ENCODE measurements at regions not wholly inside any gene's neighbourhood (a gene's known extent, or its start where the extent isn't known, plus 50 kb on each side); places are given as distances from the start of the nearest gene placed in this dataset.

DNA sequence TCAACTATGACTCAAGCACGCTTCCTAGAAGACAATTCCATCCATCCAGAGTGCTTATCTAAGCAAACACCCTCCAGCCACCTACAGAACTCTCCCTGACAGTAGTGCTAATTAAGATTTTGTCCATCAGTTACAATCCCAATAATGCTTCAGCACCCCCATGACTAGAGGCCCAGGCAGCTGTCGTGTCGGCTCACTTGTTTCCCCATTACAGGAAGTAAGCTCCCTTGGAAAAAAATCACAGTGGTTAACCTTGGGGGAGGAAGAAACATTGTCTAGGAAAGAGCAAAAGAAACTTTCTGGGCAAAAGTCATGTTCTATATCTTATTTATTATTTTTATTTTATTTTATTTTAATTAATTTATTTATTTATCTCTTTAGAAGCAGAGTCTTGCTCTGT, 108.8 kb upstream of the LPAR1 start:
- no peak overlapping the region for H3K4me3 ChIP-seq (ENCODE audit: low read length)
- peaks cover 23% of the 10 kb centered on the region for H3K4me1 ChIP-seq (ENCODE audit: insufficient read depth, low read length)
- no peaks in the 10 kb centered on the region for H3K27me3 ChIP-seq (ENCODE audit: insufficient read depth, low read length)
- H3K9me3 ChIP-seq (ENCODE audit: low read depth, low read length) = no peaks in the 10 kb centered on the region

- H3K9me3 ChIP-seq (ENCODE audit: low read depth, low read length) = no peaks in the 10 kb centered on the region
- no peaks in the 10 kb centered on the region for H3K27me3 ChIP-seq (ENCODE audit: insufficient read depth, low read length)
- H3K4me1 ChIP-seq (ENCODE audit: insufficient read depth, low read length) = peaks cover 17% of the 10 kb centered on the region
Observed at GRCh38 chr9:111144741-111145140, 106.5 kb upstream of the LPAR1 start.

DNA sequence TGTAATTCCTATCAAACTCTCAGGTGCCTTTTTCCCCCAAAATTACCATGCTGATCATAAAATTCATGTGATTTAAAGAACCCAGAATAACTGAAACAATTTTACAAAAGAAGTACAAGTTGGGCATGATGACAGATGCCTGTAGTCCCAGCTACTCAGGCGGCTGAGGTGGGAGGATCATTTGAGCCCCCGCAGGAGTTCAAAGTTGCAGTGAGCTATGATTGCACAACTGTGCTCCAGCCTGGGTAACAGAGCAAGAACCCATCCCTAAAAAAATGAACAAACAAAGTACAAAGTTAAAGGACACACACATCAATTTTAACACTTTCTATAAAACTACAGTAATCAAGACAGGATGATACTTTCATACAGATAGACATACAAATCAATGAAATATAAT, 97.9 kb upstream of the LPAR1 start:
- Histone ChIP-seq H3K4me3 (ENCODE audit: low read length) (no peak overlapping the region), H3K4me1 (ENCODE audit: insufficient read depth, low read length) (peaks cover 3% of the 10 kb centered on the region), H3K27me3 (ENCODE audit: insufficient read depth, low read length) (no peaks in the 10 kb centered on the region), H3K9me3 (ENCODE audit: low read depth, low read length) (peaks cover 6% of the 10 kb centered on the region)

More at GRCh38 chr9:111144741-111145140, 106.5 kb upstream of the LPAR1 start:
- no peak overlapping the region for H3K4me3 ChIP-seq (ENCODE audit: low read length)

DNA sequence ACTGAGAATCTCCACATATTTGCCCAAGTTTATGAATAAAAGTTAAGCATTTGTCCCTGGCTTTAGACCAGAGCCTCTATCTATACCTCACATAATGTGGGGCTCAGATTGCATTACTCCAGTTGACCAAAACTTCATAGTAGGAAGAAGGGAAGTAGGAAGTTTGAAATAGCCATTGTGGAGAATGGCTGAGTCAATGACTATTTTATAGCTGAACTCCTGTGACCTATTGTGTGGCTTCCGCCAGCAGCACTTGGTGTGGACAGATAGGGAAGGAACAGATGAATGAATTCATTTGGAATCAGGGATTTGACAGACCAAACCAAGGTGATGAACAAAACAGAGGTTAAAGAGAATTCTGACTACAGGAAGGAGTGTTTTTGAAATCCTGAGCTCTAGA, 92.9 kb upstream of the LPAR1 start:
- Histone ChIP-seq H3K9me3 (ENCODE audit: low read depth, low read length) (peaks cover 6% of the 10 kb centered on the region), H3K27me3 (ENCODE audit: insufficient read depth, low read length) (no peaks in the 10 kb centered on the region), H3K4me1 (ENCODE audit: insufficient read depth, low read length) (peaks cover 6% of the 10 kb centered on the region), H3K4me3 (ENCODE audit: low read length) (no peak overlapping the region)

DNA sequence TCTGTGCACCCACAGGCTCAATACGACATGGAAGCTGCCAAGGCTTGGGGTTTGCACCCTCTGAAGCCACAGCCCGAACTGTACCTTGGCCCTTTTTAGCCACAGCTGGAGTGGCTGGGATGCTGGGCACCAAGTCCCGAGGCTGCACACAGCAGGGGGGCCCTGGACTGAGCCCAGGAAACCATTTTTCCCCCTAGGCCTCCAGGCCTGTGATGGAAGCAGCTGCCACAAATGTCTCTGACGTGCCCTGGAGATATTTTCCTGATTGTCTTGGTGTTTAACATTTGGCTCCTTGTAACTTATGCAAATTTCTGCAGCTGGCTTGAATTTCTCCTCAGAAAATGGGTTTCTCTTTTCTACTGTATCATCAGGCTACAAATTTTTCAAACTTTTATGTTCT, 82.3 kb upstream of the LPAR1 start:
- no peaks in the 10 kb centered on the region for H3K4me1 ChIP-seq (ENCODE audit: insufficient read depth, low read length)
- H3K4me3 ChIP-seq (ENCODE audit: low read length) = no peak overlapping the region
- H3K9me3 ChIP-seq (ENCODE audit: low read depth, low read length) = no peaks in the 10 kb centered on the region
- no peaks in the 10 kb centered on the region for H3K27me3 ChIP-seq (ENCODE audit: insufficient read depth, low read length)

DNA sequence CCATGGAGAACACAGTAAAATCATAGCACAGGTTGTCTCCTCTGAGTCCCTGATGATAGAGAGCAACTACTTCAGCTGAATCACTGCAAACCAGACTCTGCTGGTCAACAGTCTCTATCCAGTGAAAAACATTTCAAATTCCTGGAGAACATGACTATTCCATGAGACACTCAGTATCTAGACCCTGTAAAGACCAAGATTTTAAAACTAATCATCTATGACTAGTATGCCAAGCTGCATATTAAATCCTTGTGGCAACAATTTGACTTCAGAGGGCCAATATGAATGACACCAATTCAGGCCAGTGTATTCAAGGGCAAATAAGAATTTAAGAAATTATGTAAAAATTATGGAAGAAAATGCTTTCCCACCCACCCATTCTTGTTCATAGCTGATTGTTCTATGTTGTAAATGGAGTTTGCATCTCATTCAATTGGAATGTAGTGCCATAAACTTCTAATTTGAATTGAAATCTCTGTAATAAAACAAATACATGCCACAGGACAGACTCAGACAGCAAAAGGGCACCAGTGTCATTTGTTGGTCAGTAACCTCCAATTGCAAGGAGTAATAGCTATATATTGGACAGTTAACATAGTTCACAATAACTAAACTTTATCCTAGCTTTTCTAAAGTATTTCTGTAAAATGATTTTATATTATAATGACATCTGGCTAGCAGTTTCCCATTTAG, 80.1 kb upstream of the LPAR1 start:
- H3K4me1 ChIP-seq (ENCODE audit: insufficient read depth, low read length) = no peaks in the 10 kb centered on the region
- H3K27me3 ChIP-seq (ENCODE audit: insufficient read depth, low read length) = no peaks in the 10 kb centered on the region
- H3K4me3 ChIP-seq (ENCODE audit: low read length) = no peak overlapping the region
- no peaks in the 10 kb centered on the region for H3K9me3 ChIP-seq (ENCODE audit: low read depth, low read length)

GRCh38 chr9:111114486-111114885, 76.2 kb upstream of the LPAR1 start:
- no peaks in the 10 kb centered on the region for H3K27me3 ChIP-seq (ENCODE audit: insufficient read depth, low read length)
- peaks cover 5% of the 10 kb centered on the region for H3K4me1 ChIP-seq (ENCODE audit: insufficient read depth, low read length)
- no peak overlapping the region for H3K4me3 ChIP-seq (ENCODE audit: low read length)
- no peaks in the 10 kb centered on the region for H3K9me3 ChIP-seq (ENCODE audit: low read depth, low read length)

DNA sequence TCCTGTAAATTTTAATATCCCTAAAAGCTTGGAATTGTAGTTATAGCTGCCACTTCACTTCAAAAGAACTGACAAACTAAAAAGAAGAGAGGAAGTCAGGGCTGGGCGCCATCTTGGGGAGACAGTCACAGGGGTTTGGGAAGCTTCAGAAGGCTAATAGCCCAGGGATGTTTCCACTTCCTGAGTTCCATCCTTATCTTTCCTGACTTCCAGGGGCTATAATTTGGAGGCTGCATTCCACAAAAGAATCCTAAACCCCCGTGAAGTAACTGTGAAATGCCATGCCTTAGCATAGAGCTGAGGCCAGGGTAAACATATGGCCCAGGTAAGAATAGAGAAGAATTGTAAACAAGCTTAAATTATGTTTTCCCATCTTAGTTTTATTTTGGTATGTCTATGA, 75.4 kb upstream of the LPAR1 start:
- H3K4me3 ChIP-seq (ENCODE audit: low read length) = no peak overlapping the region
- no peaks in the 10 kb centered on the region for H3K27me3 ChIP-seq (ENCODE audit: insufficient read depth, low read length)
- H3K9me3 ChIP-seq (ENCODE audit: low read depth, low read length) = no peaks in the 10 kb centered on the region
- H3K4me1 ChIP-seq (ENCODE audit: insufficient read depth, low read length) = peaks cover 13% of the 10 kb centered on the region

DNA sequence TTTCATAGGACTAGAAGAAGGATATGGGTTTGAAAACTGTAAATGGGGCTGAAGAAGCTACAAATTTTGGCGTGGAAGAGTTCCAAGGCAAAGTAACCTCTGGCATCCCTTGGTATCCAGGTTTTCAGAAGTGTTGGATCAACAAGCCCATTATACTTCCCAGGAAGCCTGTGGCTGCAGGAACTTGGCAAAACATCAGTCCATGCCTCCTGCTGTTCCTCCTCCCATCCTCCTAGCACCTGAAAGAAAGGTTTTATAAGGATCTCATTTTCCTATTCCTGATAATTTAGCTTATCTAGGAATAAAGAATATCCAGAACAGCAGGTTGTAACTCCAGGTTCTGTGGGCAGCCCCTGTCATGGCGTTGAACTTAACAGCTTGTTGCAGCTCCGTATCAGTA, 72.5 kb upstream of the LPAR1 start:
- Histone ChIP-seq H3K4me1 (ENCODE audit: insufficient read depth, low read length) (peaks cover 15% of the 10 kb centered on the region), H3K4me3 (ENCODE audit: low read length) (no peak overlapping the region), H3K27me3 (ENCODE audit: insufficient read depth, low read length) (no peaks in the 10 kb centered on the region), H3K9me3 (ENCODE audit: low read depth, low read length) (no peaks in the 10 kb centered on the region)

DNA sequence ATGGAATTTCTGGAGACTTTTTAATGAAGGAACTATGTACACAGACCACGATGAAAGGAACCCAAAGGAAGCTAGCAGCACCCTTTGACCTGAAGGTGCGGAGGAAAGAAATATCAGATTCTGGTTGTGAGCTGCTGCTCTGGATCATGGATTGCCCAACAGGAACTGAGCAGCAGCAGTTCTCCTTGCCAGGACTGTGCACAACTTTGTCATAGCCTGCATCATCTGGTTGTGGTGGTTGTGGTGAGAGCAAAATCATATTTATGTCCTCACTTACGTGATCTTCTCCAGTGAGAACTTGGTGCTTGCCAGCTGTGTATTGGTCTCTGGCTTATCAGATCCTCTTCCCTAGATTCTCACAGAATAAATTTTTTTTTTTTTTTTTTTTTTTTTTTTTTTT, 70.7 kb upstream of the LPAR1 start:
- no peaks in the 10 kb centered on the region for H3K27me3 ChIP-seq (ENCODE audit: insufficient read depth, low read length)
- no peaks in the 10 kb centered on the region for H3K9me3 ChIP-seq (ENCODE audit: low read depth, low read length)
- H3K4me3 ChIP-seq (ENCODE audit: low read length) = no peak overlapping the region
- H3K4me1 ChIP-seq (ENCODE audit: insufficient read depth, low read length) = peaks cover 15% of the 10 kb centered on the region

DNA sequence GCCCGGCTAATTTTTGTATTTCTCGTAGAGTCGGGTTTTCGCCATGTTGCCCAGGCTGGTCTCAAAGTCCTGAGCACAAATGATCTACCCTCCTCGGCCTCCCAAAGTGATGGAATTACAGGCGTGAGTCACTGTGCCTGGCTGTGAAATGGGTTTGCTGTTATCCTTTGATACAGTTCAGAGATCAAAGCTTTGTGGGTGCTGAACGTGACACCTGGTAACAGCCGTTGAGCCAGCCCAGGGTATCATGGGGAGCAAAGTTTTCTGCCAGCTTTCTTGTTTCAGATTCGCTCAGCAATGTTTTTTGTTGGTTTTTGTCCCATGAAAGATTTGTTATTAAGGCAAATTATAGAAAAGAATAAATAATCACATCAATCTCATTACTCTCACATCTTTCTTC, 68.9 kb upstream of the LPAR1 start:
- peaks cover 15% of the 10 kb centered on the region for H3K4me1 ChIP-seq (ENCODE audit: insufficient read depth, low read length)
- H3K9me3 ChIP-seq (ENCODE audit: low read depth, low read length) = no peaks in the 10 kb centered on the region
- no peak overlapping the region for H3K4me3 ChIP-seq (ENCODE audit: low read length)
- H3K27me3 ChIP-seq (ENCODE audit: insufficient read depth, low read length) = no peaks in the 10 kb centered on the region

GRCh38 chr9:111106202-111106601, 67.9 kb upstream of the LPAR1 start:
- Histone ChIP-seq H3K4me1 (ENCODE audit: insufficient read depth, low read length) (peaks cover 15% of the 10 kb centered on the region), H3K27me3 (ENCODE audit: insufficient read depth, low read length) (no peaks in the 10 kb centered on the region), H3K9me3 (ENCODE audit: low read depth, low read length) (no peaks in the 10 kb centered on the region), H3K4me3 (ENCODE audit: low read length) (no peak overlapping the region)

DNA sequence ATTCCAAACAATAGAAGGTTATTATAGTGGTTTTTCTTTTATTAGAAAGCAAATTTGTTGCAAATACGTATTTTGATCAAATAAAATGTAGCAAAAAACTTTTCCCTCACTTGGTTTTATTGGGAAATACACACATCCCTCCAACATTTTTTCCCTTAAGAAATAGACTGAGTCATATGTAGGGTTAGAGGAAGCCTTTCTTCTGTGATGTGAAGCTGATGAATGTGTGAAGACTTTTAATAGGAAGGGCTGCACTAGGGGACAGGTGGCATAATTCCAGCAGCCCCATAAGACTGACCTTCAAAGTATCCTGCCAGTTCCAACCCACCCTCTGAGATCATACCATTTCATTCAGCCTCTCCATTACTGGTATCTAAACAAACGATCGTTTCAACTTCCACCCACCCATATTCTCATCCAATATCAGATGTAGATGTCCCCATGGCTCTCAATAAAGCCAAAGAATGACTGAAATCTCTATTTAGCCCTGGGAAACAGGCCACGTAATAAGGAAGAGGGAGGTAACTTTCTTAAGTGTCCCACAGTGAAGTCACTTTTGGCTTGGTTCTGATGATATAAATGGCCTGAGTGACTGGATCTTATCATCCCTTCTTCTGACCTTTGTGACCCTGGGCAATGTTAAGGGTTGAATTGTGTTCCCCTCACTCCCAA, 64.7 kb upstream of the LPAR1 start:
- H3K9me3 ChIP-seq (ENCODE audit: low read depth, low read length) = no peaks in the 10 kb centered on the region
- no peak overlapping the region for H3K4me3 ChIP-seq (ENCODE audit: low read length)
- H3K27me3 ChIP-seq (ENCODE audit: insufficient read depth, low read length) = no peaks in the 10 kb centered on the region
- no peaks in the 10 kb centered on the region for H3K4me1 ChIP-seq (ENCODE audit: insufficient read depth, low read length)

DNA sequence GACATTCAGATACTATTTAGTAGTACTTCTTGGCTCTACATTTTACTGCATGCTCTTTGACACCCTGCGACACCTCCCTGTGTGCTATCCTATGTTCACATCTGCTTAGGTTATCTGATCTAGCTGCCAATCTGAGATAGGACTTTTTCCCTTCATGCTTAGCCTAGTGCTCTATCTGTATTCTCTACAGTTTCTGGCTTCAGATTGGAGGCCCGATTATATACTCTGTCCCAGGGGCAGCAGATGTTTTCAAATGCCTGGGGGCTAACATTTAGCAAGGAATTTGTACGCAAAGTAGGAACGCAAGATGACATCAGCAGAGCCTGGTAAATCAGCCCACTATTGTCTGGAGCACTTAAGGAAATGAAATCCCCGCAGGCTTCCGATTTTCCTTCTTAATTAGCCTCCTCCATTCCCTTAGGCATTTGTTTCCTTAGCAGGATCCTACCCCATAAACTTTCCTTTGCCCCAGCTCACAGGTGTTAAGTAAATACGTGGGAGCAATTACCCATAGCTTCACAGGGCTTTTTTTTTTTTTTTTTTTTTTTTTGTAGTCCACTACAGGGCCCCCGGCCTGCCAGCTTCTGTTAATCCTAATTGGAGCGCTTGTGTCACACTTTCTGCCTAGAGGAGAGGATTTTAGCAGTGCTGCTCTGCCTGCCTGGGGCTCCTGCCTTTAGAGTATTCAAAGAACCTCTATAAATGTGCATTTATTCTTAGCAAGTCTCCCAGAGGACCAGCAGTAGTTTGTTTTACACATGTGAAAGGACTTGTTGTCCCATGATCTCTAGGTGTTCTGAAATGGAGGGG, 61.1 kb upstream of the LPAR1 start:
- peaks cover 10% of the 10 kb centered on the region for H3K4me1 ChIP-seq (ENCODE audit: insufficient read depth, low read length)
- H3K27me3 ChIP-seq (ENCODE audit: insufficient read depth, low read length) = no peaks in the 10 kb centered on the region
- H3K4me3 ChIP-seq (ENCODE audit: low read length) = no peak overlapping the region
- H3K9me3 ChIP-seq (ENCODE audit: low read depth, low read length) = no peaks in the 10 kb centered on the region

DNA sequence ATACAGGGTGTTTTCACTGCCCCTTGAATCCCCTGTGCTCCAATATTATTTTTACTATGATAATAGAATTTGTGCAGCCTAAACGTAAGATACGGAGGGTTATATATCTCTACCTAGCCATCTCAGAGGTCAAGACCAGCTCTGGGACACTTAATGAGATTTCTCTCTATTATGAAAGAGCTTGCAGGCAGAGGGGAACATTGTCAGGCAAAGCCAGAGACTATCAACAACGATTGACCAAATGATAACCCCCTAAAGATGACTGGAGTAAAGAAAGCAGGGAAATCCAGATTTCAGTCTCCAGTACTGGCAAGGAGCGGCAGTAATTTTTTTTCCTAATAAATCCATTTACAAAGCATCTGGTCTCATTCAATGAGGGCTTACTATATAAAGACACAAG, 59.8 kb upstream of the LPAR1 start:
- Histone ChIP-seq H3K9me3 (ENCODE audit: low read depth, low read length) (no peaks in the 10 kb centered on the region), H3K4me3 (ENCODE audit: low read length) (no peak overlapping the region), H3K4me1 (ENCODE audit: insufficient read depth, low read length) (peaks cover 19% of the 10 kb centered on the region), H3K27me3 (ENCODE audit: insufficient read depth, low read length) (no peaks in the 10 kb centered on the region)

Data from mononuclear cell (primary cell).